ENCODE measurements at regions not wholly inside any gene's neighbourhood (a gene's known extent, or its start where the extent isn't known, plus 50 kb on each side); places are given as distances from the start of the nearest gene placed in this dataset.
"Not testable (repeated sequence)": the region's sequence is repeated elsewhere in the genome, so short reads cannot be mapped to it uniquely, and the experiment has no call there.

DNA sequence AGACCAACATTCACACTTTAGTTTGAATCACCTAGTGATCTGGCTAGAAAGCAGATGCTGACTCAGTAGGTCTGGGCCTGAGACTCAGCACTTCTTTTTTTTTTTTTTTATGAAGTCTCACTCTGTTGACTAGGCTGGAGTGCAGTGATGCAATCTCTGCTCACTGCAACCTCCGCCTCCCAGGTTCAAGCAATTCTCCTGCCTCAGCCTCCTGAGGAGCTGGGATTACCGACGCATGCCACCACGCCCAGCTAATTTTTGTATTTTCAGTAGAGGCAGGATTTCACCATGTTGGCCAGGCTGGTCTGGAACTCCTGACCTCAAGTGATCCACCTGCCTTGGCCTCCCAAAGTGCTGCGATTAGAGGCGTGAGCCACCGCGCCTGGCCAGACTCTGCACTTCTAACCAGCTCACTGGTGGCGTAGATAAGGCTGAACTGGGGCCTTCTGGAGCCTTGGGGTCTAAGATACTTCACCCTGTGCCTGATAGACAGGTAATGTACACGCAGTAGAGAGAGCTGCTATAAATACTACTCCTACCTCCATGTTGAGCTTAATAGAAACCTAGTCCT lies 78.3 kb upstream of the FHL2 start:
- TF ChIP-seq, protein P1, sequence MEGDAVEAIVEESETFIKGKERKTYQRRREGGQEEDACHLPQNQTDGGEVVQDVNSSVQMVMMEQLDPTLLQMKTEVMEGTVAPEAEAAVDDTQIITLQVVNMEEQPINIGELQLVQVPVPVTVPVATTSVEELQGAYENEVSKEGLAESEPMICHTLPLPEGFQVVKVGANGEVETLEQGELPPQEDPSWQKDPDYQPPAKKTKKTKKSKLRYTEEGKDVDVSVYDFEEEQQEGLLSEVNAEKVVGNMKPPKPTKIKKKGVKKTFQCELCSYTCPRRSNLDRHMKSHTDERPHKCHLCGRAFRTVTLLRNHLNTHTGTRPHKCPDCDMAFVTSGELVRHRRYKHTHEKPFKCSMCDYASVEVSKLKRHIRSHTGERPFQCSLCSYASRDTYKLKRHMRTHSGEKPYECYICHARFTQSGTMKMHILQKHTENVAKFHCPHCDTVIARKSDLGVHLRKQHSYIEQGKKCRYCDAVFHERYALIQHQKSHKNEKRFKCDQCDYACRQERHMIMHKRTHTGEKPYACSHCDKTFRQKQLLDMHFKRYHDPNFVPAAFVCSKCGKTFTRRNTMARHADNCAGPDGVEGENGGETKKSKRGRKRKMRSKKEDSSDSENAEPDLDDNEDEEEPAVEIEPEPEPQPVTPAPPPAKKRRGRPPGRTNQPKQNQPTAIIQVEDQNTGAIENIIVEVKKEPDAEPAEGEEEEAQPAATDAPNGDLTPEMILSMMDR (IDR thresholded peaks at IDR 0.05; ENCODE audit: borderline replicate concordance, extremely low read depth, low read length, poor library complexity, severe bottlenecking) = not testable (repeated sequence)
- TF ChIP-seq EZH2 (IDR thresholded peaks at IDR 0.05; ENCODE audit: borderline replicate concordance, low read depth, low read length, severe bottlenecking) = not testable (repeated sequence)
